Endothelial cell of umbilical vein (primary cell): ENCODE measurements at regions not wholly inside any gene's neighbourhood (a gene's known extent, or its start where the extent isn't known, plus 50 kb on each side); places are given as distances from the start of the nearest gene placed in this dataset.

Experiments
- BruUV-seq: library from RNA; stranded (reverse); fragments of 400-500 nt; replicated peaks from 2 replicates; lab custom pipeline; 2021; lab: Mats Ljungman, UMichigan
- CTCF ChIA-PET: fragments of 300-600, 350-600 bp; sonication (Branson Sonifier 250); formaldehyde crosslinking; loops from one replicate; lab custom pipeline; 2021; ENCODE audit warnings: antibody characterized with exemption, inconsistent platforms; lab: Charles Lee
- POLR2A ChIA-PET: fragments of 300-600, 350-600 bp; sonication (Branson Sonifier 250); formaldehyde crosslinking; loops from one replicate; lab custom pipeline; 2021; ENCODE audit warnings: antibody characterized with exemption, inconsistent platforms; lab: Charles Lee
- DNase-seq: peaks from one replicate; pipeline ENCODE4 v3.0.0-alpha.2; 2011; ENCODE audit warnings: low read depth, low spot score
- FAIRE-seq: peaks from 2 replicates; lab custom pipeline; 2011; peaks lifted over from hg19 to GRCh38; lab: Jason Lieb, UNC
- H2AFZ ChIP-seq: 2 replicates; pipeline ENCODE4 v1.6.0; 2012; ENCODE audit warnings: low read depth, low read length, control low read depth, inconsistent platforms
- H3K27ac ChIP-seq: 2 replicates; pipeline ENCODE4 v1.5.1; 2011; ENCODE audit warnings: low read depth, mild to moderate bottlenecking, control low read depth, low read length, moderate library complexity; ENCODE audit not compliant: insufficient read depth
- H3K27me3 ChIP-seq, 2 experiments: 2 replicates each; pipeline versions ENCODE4 v1.6.0 to v1.6.1; 2011; ENCODE audit warnings: low read length in 2 of 2, mixed read lengths in 1 of 2; ENCODE audit not compliant: control insufficient read depth in 2 of 2, insufficient read depth in 2 of 2
- H3K36me3 ChIP-seq, 2 experiments: 2 replicates in 1 of 2; 3 replicates in 1 of 2; pipeline ENCODE4 v1.5.1; 2011; ENCODE audit warnings: low read length in 2 of 2, mild to moderate bottlenecking in 1 of 2, moderate library complexity in 1 of 2; ENCODE audit not compliant: control insufficient read depth in 2 of 2, insufficient read depth in 2 of 2; ENCODE audit errors: extremely low read depth in 1 of 2
- H3K4me1 ChIP-seq: 3 replicates; pipeline ENCODE4 v1.5.1; 2011; ENCODE audit warnings: mild to moderate bottlenecking, low read length; ENCODE audit not compliant: control insufficient read depth, insufficient read depth; ENCODE audit errors: extremely low read depth
- H3K4me2 ChIP-seq: 2 replicates; pipeline ENCODE4 v1.6.1; 2011; ENCODE audit warnings: low read length, control low read depth, mixed read lengths; ENCODE audit not compliant: insufficient read depth
- H3K4me3 ChIP-seq, 3 experiments: fragments of 200-600 bp in 1 of 3; sonication (generic), shearing (Covaris generic) in 1 of 3; replicated peaks in 1 of 3; 2 replicates each; pipeline ENCODE4 v1.5.1; 2011 to 2016; ENCODE audit warnings: control low read depth in 3 of 3, low read length in 3 of 3, mild to moderate bottlenecking in 2 of 3, inconsistent platforms in 1 of 3, low read depth in 1 of 3, moderate library complexity in 1 of 3; ENCODE audit not compliant: insufficient read depth in 1 of 3
- H3K79me2 ChIP-seq: 2 replicates; pipeline ENCODE4 v1.6.0; 2012; ENCODE audit warnings: low read length, inconsistent platforms; ENCODE audit not compliant: control insufficient read depth, insufficient read depth
- H3K9ac ChIP-seq: replicated peaks from 2 replicates; pipeline ENCODE3; 2011; ENCODE audit warnings: low read length, control low read depth; ENCODE audit not compliant: insufficient read depth; ENCODE audit errors: extremely low read depth
- H3K9me1 ChIP-seq: replicated peaks from 3 replicates; pipeline ENCODE4 v1.6.0; 2011; ENCODE audit warnings: mild to moderate bottlenecking, low read length; ENCODE audit not compliant: control insufficient read depth, insufficient read depth; ENCODE audit errors: extremely low read depth
- H3K9me3 ChIP-seq: replicated peaks from 2 replicates; pipeline ENCODE4 v1.5.1; 2012; ENCODE audit warnings: low read length, inconsistent platforms; ENCODE audit not compliant: control insufficient read depth, insufficient read depth
- H4K20me1 ChIP-seq: replicated peaks from 2 replicates; pipeline ENCODE3; 2011; ENCODE audit warnings: mild to moderate bottlenecking, low read length; ENCODE audit not compliant: control insufficient read depth, insufficient read depth; ENCODE audit errors: extremely low read depth
- CTCF ChIP-seq, 2 donors: IDR thresholded peaks; 1 replicate in 1 of 2; 2 replicates in 1 of 2; pipeline ENCODE4 v1.5.1; 2011; ENCODE audit warnings: low read length in 2 of 2, mild to moderate bottlenecking in 2 of 2, moderate library complexity in 2 of 2, control low read depth in 1 of 2, inconsistent platforms in 1 of 2, low read depth in 1 of 2; ENCODE audit not compliant: insufficient read depth in 1 of 2; ENCODE audit errors: extremely low read depth in 1 of 2
- EZH2 ChIP-seq: IDR thresholded peaks from 2 replicates; pipeline ENCODE4 v1.6.1; 2012; ENCODE audit warnings: borderline replicate concordance, low read depth, mild to moderate bottlenecking, moderate library complexity, low read length, inconsistent platforms; ENCODE audit not compliant: severe bottlenecking
- FOS ChIP-seq: IDR thresholded peaks from 2 replicates; pipeline ENCODE4 v1.6.1; 2011; ENCODE audit warnings: mild to moderate bottlenecking, low read length, moderate library complexity, borderline replicate concordance; ENCODE audit not compliant: insufficient read depth
- GATA2 ChIP-seq: IDR thresholded peaks from 2 replicates; pipeline ENCODE4 v1.7.0; 2011; ENCODE audit warnings: low read depth, mild to moderate bottlenecking, moderate library complexity, mixed read lengths, low read length; ENCODE audit not compliant: insufficient read length, insufficient read depth
- JUN ChIP-seq: IDR thresholded peaks from 2 replicates; pipeline ENCODE4 v1.6.1; 2011; ENCODE audit warnings: borderline replicate concordance, low read depth; ENCODE audit not compliant: insufficient read length, insufficient read depth
- MAX ChIP-seq: IDR thresholded peaks from 2 replicates; pipeline ENCODE4 v1.6.1; 2011; ENCODE audit not compliant: insufficient read depth, insufficient read length
- MYC ChIP-seq: IDR thresholded peaks from one replicate; pipeline ENCODE4 v1.6.1; 2011; ENCODE audit warnings: mild to moderate bottlenecking, low read depth, low read length
- POLR2A ChIP-seq: IDR thresholded peaks from 2 replicates; pipeline ENCODE4 v1.6.1; 2012; ENCODE audit warnings: low read depth, mild to moderate bottlenecking, control low read depth, low read length
- POLR2AphosphoS5 ChIP-seq: IDR thresholded peaks from 2 replicates; pipeline ENCODE4 v1.6.1; 2012; ENCODE audit warnings: low read depth, mild to moderate bottlenecking, control low read depth, low read length, moderate library complexity; ENCODE audit not compliant: insufficient read depth
- dilution Hi-C: fragments of 300-500 bp; cut with MboI; formaldehyde crosslinking; loops from one replicate; pipeline ENCODE4 v1.15.0; 2019; ENCODE audit warnings: low sequenced_read_pairs; ENCODE audit not compliant: extremely low pct_ligation_motif_present
- intact Hi-C: fragments of 100-400 bp; cut with micrococcal nuclease; formaldehyde crosslinking; loops from one replicate; pipeline ENCODE4 v1.10.0; 2022

- CTCF ChIA-PET = no interaction called here
- intact Hi-C loops = no loop called here
These were observed 680.6 kb upstream of the C16orf82 start for GRCh38 chr16:26386096-26386495.

GRCh38 chr16:26391833-26392232 lies 674.9 kb upstream of the C16orf82 start:
- Histone ChIP-seq H3K9ac (no peak overlapping the region), H3K9me1 (no peaks in the 10 kb centered on the region), H3K4me1 (no peaks in the 10 kb centered on the region), H3K79me2 (no peaks in the 10 kb centered on the region), H3K36me3 (no peaks in the 10 kb centered on the region), H3K4me2 (no peak overlapping the region), H3K27me3 (no peaks in the 10 kb centered on the region), H3K9me3 (no peaks in the 10 kb centered on the region), H4K20me1 (no peaks in the 10 kb centered on the region), H3K4me3 (no peak overlapping the region), H2AFZ (no peak overlapping the region), H3K27ac (no peak overlapping the region)
- FAIRE-seq = no peak
- DNase-seq = no peak
- intact Hi-C loops = no loop called here
- dilution Hi-C loops = no loop called here
- CTCF ChIA-PET = no interaction called here
- POLR2A ChIA-PET = no interaction called here
- TF ChIP-seq CTCF (IDR thresholded peaks at IDR 0.05; ENCODE audit: extremely low read depth in 1 of 2, insufficient read depth in 1 of 2, low read depth in 1 of 2, low read length in 2 of 2) (no peak), MYC (no peak), POLR2A (no peak), FOS (no peak), GATA2 (no peak), MAX (no peak), JUN (no peak), POLR2AphosphoS5 (no peak), EZH2 (no peak)
- no TSS peak for BruUV-seq

More at GRCh38 chr16:26386096-26386495, 680.6 kb upstream of the C16orf82 start:
- Histone ChIP-seq H3K79me2 (no peaks in the 10 kb centered on the region), H3K27ac (no peak overlapping the region), H3K4me2 (no peak overlapping the region), H3K9me1 (no peaks in the 10 kb centered on the region), H4K20me1 (no peaks in the 10 kb centered on the region), H2AFZ (no peak overlapping the region), H3K36me3 (no peaks in the 10 kb centered on the region), H3K4me3 (no peak overlapping the region), H3K27me3 (no peaks in the 10 kb centered on the region), H3K4me1 (no peaks in the 10 kb centered on the region), H3K9ac (no peak overlapping the region), H3K9me3 (no peaks in the 10 kb centered on the region)
- BruUV-seq = no TSS peak
- no peak for DNase-seq
- dilution Hi-C loops = no loop called here
- no peak for TF ChIP-seq MYC
- no peak for TF ChIP-seq FOS
- no peak for TF ChIP-seq CTCF (IDR thresholded peaks at IDR 0.05; ENCODE audit: extremely low read depth in 1 of 2, insufficient read depth in 1 of 2, low read depth in 1 of 2, low read length in 2 of 2)
- FAIRE-seq = no peak
- POLR2A ChIA-PET = no interaction called here
